HG02981 (cell line): ENCODE measurements at regions not wholly inside any gene's neighbourhood (a gene's known extent, or its start where the extent isn't known, plus 50 kb on each side); places are given as distances from the start of the nearest gene placed in this dataset.
"Not testable (repeated sequence)": the region's sequence is repeated elsewhere in the genome, so short reads cannot be mapped to it uniquely, and the experiment has no call there.

Source experiments
- ATAC-seq: cut with Tn5 transposase; IDR thresholded peaks from one replicate; pipeline ENCODE4 v1.9.1; 2021; ENCODE audit warnings: mild to moderate bottlenecking, moderate library complexity; ENCODE audit not compliant: unreplicated experiment

DNA sequence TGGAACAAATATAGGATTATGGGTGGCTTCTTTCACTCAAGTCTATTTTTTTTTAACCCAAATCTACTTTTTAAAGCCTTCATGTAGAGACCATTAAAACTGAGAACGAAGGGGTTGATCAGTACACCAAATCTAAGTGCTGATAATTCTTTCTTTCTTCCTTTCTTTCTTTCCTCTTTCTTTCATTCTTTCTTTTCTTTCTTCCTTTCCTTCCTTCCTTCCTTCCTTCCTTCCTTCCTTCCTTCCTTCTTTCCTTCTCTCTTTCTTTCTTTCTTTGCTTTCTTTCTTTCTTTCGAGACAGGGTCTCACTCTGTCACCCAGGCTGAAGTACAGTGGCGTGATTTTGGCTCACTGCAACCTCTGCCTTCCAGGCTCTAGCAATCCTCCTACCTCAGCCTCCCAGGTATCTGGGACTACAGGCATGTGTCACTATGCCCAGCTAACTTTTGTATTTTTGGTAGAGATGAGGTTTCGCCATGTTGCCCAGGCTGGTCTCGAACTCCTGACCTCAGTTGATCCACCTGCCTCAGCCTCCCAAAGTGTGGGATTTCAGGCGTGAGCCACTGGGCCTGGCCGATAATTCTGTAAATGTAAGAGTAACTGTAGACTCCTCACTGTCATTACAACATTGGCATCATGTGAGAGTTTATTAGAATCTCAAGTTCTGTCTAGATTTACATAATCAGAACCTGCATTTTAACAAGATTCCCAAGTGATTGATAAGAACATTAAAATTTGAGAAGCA is 236.4 kb downstream of the TFEC start:
- no peak for ATAC-seq

DNA sequence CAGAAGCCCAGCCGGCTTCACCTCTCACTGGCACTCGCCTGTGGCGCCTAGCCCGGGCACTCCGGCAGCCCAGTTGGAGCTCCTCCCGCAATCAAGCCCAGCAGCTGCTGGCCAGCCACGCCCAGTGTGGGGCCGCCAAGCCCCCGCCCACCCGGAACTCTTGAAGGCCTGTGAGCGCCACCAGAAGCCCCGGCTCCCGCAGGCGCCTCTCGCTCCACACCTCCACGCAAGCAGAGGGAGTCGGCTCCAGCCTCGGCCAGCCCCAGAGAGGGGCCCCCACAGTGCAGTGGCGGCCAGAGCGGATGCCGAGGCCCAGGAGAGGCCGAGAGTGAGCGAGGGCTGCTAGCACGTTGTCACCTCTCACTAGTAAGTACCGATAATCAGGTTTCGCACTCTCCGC is 240.7 kb downstream of the TFEC start:
- ATAC-seq: no peak

DNA sequence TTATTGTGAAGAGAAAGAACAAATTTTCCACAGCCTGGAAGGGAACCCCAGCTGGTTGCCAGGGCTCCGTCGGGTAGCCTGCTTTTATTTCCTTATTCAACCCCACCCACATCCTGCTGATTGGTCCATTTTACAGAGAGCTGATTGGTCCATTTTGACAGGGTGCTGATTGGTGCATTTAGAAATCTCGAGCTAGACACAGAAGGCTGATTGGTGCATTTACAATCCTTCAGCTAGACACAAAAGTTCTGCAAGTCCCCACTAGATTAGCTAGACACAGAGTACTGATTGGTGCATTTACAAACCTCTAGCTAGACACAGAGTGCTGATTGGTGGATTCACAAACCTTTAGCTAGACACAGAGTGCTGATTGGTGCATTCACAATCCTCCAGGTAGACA is 241.1 kb downstream of the TFEC start:
- not testable (repeated sequence) for ATAC-seq

DNA sequence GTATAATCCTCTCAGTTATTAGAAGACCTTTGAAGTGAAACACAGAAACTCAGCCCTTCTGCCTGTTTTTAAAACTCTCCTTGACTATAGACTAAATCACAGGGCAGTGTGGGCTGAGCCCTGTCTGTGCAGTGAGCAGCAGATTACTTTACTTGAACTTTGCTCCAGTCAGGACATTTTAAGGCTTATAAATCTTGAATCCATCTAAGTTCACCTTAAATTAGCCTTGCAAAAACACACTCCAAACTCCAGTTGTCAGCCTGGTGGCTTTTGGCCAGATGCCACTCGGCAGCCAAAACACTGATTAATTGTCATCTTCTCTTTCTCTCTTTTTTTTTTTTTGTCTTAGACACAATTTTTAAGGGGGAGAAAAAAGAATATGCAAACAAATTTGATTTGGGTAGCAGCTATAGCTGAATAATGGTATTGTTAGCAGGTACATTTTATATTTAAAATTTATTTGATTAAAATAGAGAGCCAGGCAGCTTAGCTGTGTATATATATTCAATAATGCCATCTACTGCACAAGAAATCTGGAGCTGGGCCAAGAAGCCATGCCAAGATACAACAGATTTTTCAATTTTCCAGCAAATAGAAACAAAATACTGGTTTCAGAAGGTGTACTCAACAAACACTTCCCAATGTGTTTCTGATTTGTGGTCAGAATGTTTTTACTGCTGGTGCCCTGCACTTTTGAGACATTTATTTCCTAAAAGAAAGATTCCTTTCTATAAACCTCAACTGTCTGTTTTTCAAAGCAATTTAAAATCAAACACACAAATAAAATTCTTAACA is 247.7 kb downstream of the TFEC start:
- no peak for ATAC-seq

DNA sequence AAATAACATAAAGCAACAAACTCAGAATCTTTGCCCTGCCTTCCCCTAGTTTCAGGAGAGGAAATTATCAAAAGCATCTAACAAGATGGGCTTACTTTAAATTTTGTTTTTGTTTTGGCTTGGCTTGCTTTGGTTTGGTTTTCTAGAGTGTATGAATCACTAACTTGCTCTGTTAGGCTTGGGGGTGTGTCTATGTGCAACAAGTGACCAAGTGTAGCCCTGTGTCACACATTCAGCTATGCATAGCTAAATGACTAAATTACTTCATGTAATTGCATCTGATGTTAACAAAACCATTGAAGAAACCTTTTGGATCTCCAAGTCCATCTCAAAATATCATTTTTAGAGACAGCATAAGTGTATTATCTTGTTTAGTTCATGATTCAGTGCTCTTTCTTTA is 251.0 kb downstream of the TFEC start:
- no peak for ATAC-seq

DNA sequence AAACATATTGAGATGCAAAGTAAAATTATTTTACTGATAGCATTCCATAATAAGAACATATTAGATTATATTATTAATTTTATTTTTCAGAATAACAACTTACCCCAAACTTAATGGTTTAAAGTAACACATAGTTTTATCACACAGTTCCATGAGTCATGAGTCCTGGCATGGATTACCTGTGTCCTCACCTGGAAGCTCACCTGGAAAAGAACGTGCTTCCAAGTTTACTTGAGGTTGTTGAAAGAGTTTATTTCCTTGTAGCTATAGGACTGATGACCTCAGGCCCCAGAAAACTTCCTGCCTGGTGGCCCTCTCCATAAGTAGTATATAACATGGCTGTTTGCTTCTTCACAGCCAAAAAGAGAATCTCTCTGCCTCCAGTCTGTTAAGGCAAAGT is 254.6 kb downstream of the TFEC start:
- no peak for ATAC-seq

DNA sequence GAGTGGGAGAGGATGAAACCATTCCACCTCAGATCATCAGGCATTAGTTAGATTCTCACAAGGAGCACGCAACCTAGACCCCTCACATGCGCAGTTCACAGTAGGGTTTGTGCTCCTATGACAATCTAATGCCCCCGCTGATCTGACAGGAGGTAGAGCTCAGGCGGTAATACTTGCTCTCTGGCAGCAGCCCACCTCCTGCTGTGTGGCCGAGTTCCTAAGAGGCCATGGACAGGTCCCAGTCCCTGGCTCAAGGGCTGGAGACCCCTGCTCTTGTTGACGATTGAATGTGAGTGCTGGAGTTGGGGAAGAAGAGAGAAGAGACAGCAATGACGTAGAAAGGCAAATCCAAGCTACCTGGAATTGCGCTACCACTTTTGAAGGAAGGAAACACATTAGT is 267.2 kb downstream of the TFEC start:
- ATAC-seq: no peak

DNA sequence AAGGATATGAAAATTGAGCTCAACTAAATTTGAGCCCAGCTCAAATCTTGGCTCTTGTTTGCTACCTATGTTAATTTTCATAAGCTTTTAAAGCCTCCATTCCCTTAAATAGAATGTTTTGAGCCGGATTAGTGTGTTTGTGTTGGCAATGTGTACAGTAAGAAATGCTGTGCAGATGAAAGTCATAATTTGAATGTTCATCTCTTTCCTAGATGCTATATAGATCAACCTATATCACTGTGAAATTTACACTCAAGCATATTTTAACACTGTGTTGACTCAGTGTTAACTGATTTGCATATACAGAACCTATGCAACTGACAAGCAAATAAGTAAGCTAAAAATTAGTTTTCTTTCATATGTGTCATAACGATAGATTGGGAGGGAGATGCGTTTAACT is 272.5 kb downstream of the TFEC start:
- no peak for ATAC-seq

DNA sequence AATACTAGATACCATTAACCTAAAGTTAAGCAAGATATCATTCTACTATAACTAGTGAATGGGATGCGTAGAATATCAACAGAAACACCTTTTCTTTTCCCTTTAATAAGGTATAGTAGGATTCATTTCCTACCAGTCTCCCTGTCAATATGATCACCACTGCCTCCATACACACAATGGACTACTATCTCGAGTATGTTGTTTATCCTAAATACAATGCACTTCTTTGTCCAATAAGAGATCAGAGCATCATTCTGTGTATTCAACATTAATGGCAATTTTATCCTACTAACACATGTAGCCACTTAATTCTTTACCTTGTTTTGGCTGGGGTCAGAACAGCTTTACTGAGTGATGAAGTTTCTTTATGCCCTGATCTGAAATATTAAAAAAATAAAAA is 276.3 kb downstream of the TFEC start:
- ATAC-seq: no peak

DNA sequence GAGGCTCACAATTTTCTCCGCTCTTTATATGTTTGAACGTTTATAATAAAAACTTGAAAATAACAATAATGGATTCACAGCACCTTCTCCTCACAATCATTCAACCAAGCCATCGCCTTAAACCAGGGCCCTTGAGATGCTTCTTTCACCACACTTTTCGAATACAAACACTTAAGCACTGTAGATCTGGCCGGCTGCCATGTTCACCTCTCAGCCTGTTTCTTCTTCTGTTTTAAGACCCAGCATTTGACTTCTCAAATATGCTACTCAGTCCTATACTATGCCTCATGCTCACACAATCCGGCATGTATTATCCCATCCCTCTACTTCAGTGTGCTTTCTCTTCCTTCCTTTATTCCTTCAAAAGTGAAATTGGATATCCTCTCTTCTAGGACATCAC is 280.6 kb downstream of the TFEC start:
- ATAC-seq: no peak

DNA sequence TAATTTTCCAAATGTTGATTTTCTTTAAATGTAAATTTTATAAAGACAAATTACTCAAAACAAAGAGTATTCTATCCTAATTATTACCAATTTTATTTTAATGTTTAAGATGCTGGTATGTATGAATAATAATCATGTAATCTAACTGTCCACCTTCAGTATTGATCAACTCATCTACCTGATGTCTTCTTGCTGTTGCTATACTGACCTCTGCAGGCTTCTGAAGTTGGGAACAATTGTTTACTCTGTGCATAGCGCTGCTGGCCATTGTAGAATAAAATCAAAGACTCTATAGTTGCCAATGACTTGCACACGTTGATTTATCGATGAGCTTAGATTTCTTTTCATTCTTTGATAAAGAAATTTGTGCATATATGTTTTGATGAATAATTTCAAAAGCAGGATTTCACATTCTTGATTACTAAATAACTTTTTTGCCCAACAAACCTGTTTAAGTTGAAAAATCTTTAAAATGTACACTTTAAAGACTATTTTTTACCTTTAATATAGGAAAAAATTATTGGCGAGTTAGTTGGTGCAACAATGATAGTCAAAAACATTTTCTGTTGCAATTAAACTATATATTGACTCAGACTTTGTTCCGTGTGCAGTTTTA is 282.3 kb downstream of the TFEC start:
- ATAC-seq: no peak

DNA sequence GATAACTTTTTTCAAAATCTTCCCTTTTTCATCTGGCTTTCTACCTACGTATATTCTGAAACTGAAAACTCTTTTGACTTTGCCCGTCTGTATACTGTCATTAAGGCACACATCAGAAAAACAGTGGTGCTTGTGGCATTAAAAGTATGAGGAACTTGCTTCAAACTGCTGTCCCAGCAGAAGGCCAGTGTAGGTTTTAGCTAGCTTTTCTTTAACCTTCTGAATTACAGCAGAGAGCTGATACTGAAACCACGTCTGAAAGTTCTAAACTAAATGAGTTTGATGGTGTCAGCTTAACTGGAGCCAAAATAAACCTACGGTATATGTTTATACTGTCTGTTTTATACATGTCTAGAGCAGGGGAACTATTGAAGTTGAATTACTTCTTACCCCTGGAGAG is 283.4 kb downstream of the TFEC start:
- no peak for ATAC-seq

DNA sequence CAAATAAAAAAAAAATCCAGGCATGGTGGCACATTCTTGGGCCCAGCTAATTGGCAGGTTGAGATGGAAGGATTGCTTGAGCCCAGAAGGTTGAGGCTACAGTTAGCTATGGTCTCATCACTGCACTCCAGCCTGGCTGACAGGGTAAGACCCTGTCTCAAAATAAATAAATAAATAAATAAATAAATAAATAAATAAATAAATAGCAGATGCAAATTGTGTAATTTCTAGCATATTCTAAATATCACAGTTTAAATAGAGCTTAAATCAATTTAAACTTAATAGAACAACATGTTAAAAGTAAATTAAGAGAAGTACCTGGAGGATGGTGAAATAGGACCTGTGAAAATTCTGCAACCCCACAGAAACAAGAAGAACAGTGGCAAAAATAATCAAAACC is 290.5 kb downstream of the TFEC start:
- no peak for ATAC-seq

DNA sequence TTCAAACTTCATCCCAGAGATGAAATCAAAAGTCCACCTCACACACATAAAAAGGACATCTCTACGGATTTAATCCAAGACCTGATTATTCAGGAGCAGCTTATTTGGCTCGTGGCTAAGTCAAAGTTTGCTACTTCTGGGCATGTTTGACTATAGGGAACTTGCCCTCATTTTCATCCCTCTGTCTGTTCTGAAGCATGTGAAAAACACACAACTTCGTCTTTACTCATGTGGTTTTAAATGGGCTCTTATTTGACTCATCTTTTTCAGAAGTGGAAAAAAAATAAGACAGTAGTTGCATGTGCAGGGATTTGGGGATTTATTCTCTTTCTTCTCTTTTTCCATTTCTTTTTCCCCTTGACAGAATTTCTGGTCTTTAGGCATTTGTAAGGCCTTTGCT is 295.9 kb downstream of the TFEC start:
- no peak for ATAC-seq

DNA sequence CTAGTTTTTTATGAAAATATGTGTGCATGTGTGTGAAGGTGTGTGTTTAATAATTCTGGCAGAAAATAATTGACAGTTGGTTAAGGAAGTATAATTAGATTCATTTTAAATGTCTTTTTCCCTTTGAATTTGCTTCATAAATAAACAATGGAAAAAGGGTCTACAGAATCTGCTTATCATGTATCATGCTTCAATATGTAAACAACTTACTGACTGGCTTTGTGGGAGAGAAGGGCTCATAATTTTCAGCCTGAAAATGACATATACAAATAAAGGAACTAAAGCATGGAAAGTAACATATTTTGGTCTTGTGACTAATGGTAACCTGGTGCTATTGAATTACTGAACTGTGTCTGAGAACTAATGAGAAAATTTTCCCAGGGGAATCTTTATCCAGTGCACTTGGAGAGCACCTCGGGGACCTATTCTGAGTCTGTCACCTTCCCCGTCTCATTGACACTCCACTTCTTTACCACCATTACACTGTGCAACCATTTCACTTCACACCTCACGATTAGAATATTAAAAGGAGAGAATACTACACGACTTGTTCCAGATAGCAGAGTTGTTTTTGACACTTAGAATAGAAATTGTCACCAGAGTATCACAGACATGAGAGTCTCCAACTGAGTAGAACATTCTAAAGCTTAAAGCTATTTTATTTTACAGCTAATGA is 298.6 kb downstream of the TFEC start:
- ATAC-seq: no peak

DNA sequence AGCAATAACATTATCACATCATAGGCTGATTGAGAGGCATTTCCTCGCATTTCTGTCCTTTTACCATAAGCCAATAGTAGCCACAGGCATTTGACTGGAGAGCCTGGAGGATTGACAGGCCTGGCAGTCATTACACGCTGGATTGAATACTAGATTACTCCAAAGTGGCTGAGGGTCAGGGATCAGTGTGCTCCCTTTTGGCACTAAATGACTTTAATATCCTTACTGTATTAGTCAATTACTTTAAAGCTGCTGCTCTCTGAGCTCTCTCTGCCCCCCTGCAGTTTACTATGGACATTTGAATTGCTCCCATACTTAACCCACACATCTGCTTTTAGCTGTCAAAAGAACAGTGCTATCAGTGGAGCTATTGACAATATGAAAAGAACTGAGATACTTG is 302.0 kb downstream of the TFEC start:
- ATAC-seq: no peak

DNA sequence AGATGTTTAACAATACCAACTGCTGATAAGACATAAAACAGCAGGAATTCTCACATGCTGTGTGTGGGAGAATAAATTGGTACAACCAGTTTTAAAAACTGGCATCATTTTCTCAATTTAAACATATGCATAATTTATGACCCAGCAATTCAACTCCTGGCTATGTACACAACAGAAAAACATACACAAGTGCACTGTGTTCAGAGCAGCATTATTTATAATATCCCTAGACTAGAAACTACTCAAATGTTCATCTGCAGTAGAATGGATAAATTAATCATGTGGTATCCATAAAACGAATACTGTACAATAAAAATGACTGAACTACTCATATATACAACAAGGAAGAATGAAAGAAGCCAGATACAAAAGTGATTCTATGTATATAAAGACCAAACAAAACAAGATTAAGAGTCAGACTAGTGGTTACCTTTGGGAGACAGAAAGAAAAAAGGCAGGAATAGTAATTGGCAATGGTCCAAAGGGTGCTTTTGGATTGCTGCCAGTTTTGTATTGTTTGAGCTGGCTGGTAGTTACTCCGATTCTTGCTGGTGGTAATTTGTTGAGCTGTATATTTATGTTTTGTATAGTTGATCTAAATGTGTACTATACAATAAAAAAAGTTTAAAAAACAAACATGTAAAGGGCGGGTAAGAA is 306.0 kb downstream of the TFEC start:
- ATAC-seq: no peak

DNA sequence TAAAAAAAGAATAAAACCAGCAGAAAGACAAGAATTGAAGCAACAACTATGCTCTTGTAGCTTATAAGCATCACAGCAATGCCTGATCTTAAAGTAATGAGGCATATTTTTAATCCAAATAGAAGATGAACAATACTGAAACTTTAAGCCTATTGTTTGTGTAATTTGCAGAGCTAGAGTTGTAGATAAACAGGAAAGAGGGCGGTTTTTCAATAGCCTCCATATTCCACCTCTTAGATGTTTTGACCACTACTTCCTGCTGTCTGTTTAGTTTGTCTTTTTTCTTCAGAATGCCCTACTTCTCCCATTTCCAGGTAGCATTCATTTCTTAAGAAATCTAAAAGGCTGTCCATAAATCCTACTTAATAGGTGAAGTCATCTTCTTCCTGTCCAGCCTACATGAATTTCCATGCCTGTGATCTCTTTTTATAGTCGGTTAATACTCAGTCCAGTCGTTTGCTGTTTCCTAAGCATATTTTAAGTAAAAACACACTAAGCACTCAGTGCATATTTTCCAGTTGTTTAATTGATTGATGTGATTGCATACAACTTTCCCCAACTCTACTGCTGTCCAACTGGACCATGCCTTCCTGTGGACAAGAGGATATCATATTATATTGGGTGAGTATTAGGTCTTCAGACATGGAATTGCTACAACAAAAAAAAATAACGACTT is 308.1 kb downstream of the TFEC start:
- no peak for ATAC-seq

DNA sequence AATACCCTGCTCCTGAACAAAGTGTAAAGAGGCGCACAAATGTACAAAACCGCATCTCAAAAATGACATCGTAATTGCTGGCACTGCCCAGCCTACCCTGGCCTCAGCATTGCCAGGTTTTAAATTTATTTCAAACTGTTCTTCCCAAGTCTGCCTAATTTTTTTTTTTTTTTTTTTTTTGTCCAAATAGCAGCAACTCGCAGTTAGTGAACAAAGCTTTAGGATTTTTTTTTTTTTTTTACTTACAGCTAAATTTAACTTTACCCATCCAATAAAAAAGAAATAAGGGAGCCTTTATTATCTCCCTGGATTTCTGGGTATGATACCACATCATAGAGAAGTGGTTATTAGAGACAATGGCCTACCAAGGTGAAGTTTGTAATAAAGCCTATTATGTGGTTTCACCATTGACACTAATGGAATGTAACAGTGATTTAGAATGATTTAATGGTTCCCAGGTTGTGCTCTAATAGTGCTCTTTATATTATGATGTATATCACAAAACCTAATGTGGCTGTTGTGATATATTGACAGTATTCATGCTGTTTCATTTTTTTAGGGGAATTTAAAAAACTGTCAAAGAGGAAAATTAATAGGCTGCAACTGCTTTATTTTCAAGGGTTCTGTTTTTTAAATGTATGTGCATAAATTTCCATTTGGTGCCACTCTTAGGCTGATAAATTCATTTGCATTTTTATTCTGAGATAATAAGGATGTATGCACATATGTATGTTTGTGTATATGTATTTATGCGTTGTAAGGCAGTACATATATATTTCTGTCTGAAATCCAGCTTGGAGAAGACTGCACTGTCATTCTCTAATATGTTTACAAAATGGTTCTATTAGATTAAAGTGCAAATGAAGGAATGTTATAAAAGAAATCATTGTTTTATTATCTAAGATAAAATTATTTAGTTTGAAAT is 309.0 kb downstream of the TFEC start:
- ATAC-seq: no peak
